ENCODE measurements at regions not wholly inside any gene's neighbourhood (a gene's known extent, or its start where the extent isn't known, plus 50 kb on each side); places are given as distances from the start of the nearest gene placed in this dataset.

- TF ChIP-seq EZH2 (IDR thresholded peaks at IDR 0.05; ENCODE audit: insufficient read depth, poor library complexity, severe bottlenecking) (no peak), EZH2phosphoT487 (IDR thresholded peaks at IDR 0.05; ENCODE audit: insufficient read depth, low read depth) (no peak)
Measured at GRCh38 chr2:47255794-47256193, 79.5 kb upstream of the CALM2 start.
